Parathyroid adenoma (tissue), 2 donors: ENCODE measurements at regions not wholly inside any gene's neighbourhood (a gene's known extent, or its start where the extent isn't known, plus 50 kb on each side); places are given as distances from the start of the nearest gene placed in this dataset.

Experiments
- H2AFZ ChIP-seq: fragments of 300-600 bp; sonication (generic); one replicate; pipeline ENCODE4 v1.7.0; 2017; ENCODE audit warnings: antibody characterized with exemption, mild to moderate bottlenecking
- H3K27ac ChIP-seq: fragments of 300-600 bp; sonication (generic); one replicate; pipeline ENCODE4 v1.7.0; 2017
- H3K27me3 ChIP-seq: fragments of 300-600 bp; sonication (generic); one replicate; pipeline ENCODE4 v1.7.0; 2017; ENCODE audit warnings: low read length; ENCODE audit not compliant: control insufficient read depth, insufficient read depth
- H3K36me3 ChIP-seq: fragments of 300-600 bp; sonication (generic); one replicate; pipeline ENCODE4 v1.7.0; 2017; ENCODE audit warnings: low read length; ENCODE audit not compliant: control insufficient read depth, insufficient read depth
- H3K4me1 ChIP-seq: fragments of 300-600 bp; sonication (generic); one replicate; pipeline ENCODE4 v1.7.0; 2017; ENCODE audit warnings: control low read depth
- H3K4me2 ChIP-seq: fragments of 300-600 bp; sonication (generic); one replicate; pipeline ENCODE4 v1.7.0; 2017; ENCODE audit warnings: low read length
- H3K4me3 ChIP-seq: fragments of 300-600 bp; sonication (generic); one replicate; pipeline ENCODE4 v1.7.0; 2017; ENCODE audit warnings: low read depth, low read length
- H3K79me2 ChIP-seq: fragments of 300-600 bp; sonication (generic); one replicate; pipeline ENCODE4 v1.7.0; 2017; ENCODE audit warnings: control low read depth
- H3K9ac ChIP-seq: fragments of 300-600 bp; sonication (generic); one replicate; pipeline ENCODE4 v1.7.0; 2017; ENCODE audit warnings: mild to moderate bottlenecking
- H3K9me3 ChIP-seq: fragments of 300-600 bp; sonication (generic); one replicate; pipeline ENCODE4 v1.7.0; 2017; ENCODE audit warnings: low read length; ENCODE audit not compliant: control insufficient read depth
- TF ChIP-seq, protein P1 (sequence below): fragments of 300-600 bp; sonication (generic); IDR thresholded peaks from one replicate; pipeline ENCODE4 v1.7.0; 2017; ENCODE audit warnings: antibody characterized with exemption, mild to moderate bottlenecking
- donor health status: primary hyperparathyroidism.

DNA sequence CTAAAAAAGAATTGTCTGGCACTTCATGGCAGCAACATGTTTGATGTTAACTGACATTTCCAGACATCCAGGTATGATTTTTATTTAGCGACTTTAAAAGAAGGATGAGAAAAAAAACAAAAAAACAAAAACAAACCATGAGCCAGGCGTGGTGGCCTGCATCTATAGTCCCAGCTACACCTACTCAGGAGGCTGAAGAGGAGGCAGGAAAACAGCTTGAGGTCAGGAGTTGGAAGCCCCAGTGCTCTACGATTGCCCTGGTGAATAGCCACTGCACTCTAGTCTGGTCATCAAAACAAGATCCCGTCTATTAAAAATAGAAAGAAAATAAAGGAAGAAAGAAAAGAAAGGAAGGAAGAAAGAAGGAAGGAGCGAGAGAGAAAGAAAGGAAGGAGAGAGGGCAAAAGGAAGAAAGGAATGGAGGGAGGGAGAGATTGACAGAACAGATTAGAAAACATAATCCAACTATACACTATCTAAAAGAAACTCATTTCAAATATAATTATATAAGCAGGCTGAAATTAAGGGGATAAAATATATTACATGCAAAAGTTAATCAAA lies 141.6 kb downstream of the TRIM27 start:
- H3K36me3 ChIP-seq = no peaks in the 10 kb centered on the region
- peaks cover 8% of the 10 kb centered on the region for H3K27me3 ChIP-seq
- H3K27ac ChIP-seq = no peak overlapping the region
- H3K4me2 ChIP-seq = no peak overlapping the region
- no peaks in the 10 kb centered on the region for H3K9me3 ChIP-seq
- no peaks in the 10 kb centered on the region for H3K4me1 ChIP-seq
- H3K79me2 ChIP-seq = no peaks in the 10 kb centered on the region
- no peak overlapping the region for H3K9ac ChIP-seq
- TF ChIP-seq, protein P1, sequence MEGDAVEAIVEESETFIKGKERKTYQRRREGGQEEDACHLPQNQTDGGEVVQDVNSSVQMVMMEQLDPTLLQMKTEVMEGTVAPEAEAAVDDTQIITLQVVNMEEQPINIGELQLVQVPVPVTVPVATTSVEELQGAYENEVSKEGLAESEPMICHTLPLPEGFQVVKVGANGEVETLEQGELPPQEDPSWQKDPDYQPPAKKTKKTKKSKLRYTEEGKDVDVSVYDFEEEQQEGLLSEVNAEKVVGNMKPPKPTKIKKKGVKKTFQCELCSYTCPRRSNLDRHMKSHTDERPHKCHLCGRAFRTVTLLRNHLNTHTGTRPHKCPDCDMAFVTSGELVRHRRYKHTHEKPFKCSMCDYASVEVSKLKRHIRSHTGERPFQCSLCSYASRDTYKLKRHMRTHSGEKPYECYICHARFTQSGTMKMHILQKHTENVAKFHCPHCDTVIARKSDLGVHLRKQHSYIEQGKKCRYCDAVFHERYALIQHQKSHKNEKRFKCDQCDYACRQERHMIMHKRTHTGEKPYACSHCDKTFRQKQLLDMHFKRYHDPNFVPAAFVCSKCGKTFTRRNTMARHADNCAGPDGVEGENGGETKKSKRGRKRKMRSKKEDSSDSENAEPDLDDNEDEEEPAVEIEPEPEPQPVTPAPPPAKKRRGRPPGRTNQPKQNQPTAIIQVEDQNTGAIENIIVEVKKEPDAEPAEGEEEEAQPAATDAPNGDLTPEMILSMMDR = no peak
- no peak overlapping the region for H2AFZ ChIP-seq
- no peak overlapping the region for H3K4me3 ChIP-seq

DNA sequence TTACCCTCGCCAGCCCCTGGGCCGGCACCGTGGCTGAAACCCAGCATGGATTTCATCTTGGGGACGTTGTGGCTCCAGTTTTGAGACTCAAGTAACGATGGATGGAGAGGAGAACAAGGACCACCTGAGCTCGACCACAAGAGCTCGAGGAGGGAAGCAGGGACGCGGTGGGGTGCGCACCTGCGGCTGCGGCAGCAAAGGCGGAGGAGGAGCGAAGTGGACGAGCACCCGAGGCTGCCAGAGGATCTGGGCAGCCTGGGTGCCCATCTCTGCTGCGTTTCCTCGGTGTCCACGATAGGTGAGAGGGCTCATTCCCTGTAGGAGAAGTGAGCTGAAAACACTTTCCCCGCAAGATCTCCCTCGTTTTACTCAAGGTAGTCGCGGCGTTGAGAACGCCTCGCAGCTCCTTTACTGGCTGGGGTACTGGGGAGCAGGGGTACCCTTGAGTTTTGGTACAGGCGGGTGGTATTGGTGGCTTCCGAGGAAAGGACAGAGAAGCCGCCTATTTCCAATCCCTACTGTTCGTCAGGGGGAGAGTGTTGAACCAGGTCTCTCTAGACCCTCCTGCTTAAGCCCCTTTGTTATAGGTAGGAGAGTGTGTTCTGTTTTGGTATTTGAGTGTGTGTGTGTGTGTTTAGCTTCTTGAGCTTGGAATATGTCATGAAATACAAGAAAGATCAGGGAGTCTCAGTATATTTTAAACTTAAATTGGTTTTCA lies 137.7 kb downstream of the TRIM27 start:
- Histone ChIP-seq H3K9me3 (no peaks in the 10 kb centered on the region), H3K79me2 (no peaks in the 10 kb centered on the region), H2AFZ (no peak overlapping the region), H3K9ac (no peak overlapping the region), H3K36me3 (no peaks in the 10 kb centered on the region), H3K4me1 (no peaks in the 10 kb centered on the region), H3K4me2 (no peak overlapping the region), H3K27me3 (peaks cover 12% of the 10 kb centered on the region), H3K27ac (no peak overlapping the region), H3K4me3 (no peak overlapping the region)
- TF ChIP-seq, protein P1 = no peak

DNA sequence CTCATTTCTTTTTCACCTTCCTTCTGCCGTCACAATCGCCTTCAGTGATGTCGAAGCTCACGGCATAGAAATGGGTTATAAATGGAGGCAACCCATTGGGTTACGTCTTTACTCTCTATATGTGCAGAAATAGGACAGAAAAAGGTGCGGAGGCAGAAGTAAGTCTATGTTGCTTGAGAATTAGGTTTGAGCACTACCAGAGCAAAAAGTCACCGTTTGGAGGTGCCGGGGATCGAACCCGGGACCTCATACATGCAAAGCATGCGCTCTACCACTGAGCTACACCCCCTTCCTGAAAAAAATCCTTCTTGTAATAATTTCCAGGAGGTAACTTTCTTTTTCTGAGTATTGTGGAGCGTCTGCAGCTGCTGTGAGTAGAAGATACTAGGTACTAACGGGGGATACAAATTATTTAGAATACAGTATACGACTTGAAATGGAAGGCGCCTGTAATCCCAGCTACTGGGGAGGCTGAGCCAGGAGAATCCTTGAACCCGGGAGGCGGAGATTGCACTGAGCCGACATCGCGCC lies 134.2 kb downstream of the TRIM27 start:
- H3K27me3 ChIP-seq = peaks cover 8% of the 10 kb centered on the region
- H3K9me3 ChIP-seq = no peaks in the 10 kb centered on the region
- no peak overlapping the region for H3K4me2 ChIP-seq
- no peak overlapping the region for H3K27ac ChIP-seq
- H3K79me2 ChIP-seq = no peaks in the 10 kb centered on the region
- no peaks in the 10 kb centered on the region for H3K36me3 ChIP-seq
- H2AFZ ChIP-seq = no peak overlapping the region
- TF ChIP-seq, protein P1 = no peak
- no peak overlapping the region for H3K9ac ChIP-seq
- H3K4me1 ChIP-seq = no peaks in the 10 kb centered on the region
- no peak overlapping the region for H3K4me3 ChIP-seq

DNA sequence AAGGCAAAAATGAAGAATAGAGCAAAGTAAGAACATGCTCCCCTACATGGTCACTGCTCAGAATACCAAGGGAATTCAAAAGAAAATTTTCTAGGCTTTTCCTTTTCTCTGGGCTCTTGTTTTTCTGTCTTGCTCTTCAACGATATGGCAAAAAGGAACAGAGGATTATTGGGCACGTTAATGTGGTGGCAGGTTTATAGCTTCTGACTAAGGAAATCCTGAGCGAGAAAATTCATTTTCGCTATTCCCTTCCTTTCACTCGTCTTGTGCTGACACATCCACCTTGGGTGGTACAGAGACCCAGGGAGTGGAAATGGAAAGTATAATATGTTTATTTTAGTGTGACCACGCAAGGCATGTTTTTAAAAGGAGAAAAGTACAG lies 132.8 kb downstream of the TRIM27 start:
- no peak overlapping the region for H3K4me3 ChIP-seq
- H3K4me1 ChIP-seq = no peaks in the 10 kb centered on the region
- no peaks in the 10 kb centered on the region for H3K79me2 ChIP-seq
- H3K27ac ChIP-seq = no peak overlapping the region
- no peaks in the 10 kb centered on the region for H3K36me3 ChIP-seq
- no peak overlapping the region for H2AFZ ChIP-seq
- no peak overlapping the region for H3K4me2 ChIP-seq
- H3K9ac ChIP-seq = no peak overlapping the region
- H3K9me3 ChIP-seq = no peaks in the 10 kb centered on the region
- H3K27me3 ChIP-seq = peaks cover 13% of the 10 kb centered on the region
- TF ChIP-seq, protein P1 = no peak
